Islet precursor cell (in vitro differentiated cells): ENCODE measurements at regions not wholly inside any gene's neighbourhood (a gene's known extent, or its start where the extent isn't known, plus 50 kb on each side); places are given as distances from the start of the nearest gene placed in this dataset.

Source experiments
- DNase-seq: peaks from one replicate; pipeline ENCODE4 v3.0.0-alpha.2; 2018

GRCh38 chr1:14057640-14058039, 357.7 kb downstream of the PRDM2 start:
- DNase-seq = no peak

DNA sequence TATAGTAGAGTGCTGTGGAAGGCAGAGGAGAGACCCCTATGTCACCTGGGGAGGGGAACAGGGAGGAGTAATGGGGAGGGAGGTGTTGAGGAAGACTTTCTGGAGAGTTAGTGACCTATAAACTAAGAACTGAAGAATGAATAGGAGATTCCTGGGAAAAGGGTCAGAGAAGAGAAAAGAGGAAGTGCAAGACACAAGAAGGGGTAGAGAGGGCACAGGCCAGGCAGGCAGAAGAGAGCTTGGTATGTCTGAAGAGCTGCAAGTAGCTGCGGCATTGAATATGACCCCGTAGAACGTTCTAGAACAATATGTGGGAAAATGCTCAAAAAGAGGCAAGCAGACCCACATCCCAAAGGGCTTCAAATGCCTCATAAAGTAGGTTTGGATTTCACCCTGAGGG, 361.2 kb downstream of the PRDM2 start:
- DNase-seq = no peak

- DNase-seq = no peak
Observed at GRCh38 chr1:14061722-14062121, 361.7 kb downstream of the PRDM2 start.

DNA sequence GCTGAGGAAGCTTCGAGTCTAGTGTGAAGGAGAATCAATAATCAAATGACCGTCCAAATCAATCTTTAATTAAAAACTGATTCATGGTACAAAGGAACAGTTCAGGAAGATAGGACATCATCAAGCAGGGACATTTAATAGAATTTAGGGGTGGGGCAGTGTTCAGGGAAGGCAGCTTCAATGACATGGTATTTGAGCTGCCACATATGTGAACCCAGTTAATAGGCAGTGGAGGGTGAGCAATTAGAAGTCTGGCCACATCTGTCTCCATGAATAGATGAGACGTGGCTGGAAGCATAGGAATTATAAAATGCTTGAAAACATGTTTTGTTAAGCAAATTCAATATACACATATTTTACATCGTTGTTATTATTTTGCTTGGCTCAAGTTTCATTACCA, 362.7 kb downstream of the PRDM2 start:
- no peak for DNase-seq

DNA sequence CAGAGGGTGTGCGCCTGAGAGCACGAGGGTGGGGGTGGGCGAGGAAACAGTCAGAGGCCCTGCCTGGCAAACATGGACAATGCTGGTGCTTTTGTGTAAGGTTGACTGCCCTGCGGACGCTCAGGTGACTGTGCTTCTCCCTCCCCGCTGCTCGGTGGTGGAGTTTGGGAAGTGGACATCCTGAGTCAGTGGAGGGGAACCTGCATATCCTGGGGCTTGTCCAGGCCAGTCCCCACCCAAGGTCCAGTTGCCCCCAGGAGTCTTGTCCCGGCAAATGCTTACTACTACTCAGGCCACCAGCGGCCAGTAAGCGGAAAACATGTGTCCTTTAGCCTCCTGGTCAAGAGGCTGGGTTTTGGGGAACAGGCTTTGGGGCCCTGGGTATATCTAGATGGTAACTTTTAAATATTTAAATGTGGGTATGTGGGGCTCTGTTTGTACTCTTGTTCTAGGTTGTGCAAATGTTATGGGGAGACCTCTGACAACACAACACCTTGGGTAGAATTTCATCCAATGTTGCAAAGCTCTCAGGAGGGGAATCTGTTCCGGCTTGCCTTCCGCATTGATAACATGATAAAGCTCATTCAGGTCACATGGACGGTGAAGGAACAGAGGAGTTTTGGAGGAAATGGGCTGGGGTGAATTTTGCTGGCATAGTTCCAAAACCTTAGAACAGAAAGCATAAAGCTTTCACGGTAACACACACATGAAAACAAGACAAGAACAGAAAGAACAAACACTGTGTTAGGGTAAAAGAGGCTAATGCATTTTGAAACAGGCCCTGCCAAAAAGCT, 364.9 kb downstream of the PRDM2 start:
- DNase-seq = no peak

GRCh38 chr1:14065486-14065885, 365.5 kb downstream of the PRDM2 start:
- no peak for DNase-seq

- no peak for DNase-seq
Observed at GRCh38 chr1:14067036-14067435, 367.0 kb downstream of the PRDM2 start.

DNA sequence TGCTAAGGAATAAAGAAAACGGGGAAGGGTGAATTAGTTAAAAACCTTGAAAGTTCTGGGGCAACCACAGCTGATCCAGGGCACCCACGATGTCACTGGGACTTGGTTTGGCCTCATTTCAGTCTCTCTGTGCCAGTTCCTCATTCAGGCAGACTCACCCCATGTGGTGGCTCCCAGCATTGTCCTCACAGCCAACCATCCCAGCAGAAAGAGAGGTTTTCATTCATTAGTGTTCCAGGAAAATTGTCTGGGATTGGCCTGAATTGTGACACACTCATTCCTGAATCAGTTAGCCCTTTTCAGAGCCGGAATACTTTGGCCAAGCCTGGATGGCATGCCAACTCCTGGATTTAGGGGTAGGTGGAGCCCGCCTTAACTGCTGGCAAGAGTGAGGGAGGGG, 367.7 kb downstream of the PRDM2 start:
- DNase-seq = no peak

DNA sequence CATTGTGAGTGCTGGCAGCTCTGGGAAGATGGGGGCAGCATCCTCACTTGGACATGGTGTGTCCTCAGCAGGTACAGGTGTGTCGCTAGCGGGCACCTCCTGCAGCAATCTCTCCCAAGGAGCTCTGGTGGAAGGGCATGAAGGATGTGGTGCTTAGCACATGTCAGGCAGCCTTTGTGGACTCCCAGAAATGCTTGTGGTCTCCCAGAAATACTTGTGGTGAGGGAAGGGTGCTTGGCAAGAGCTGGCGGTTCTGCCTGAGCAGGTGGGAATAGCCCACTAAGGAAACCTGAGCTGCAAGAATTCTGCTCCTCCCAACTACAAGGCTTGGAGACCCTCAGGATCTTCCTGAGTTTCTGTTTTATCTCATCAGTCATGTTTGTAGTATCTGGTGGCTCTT, 371.6 kb downstream of the PRDM2 start:
- no peak for DNase-seq

DNA sequence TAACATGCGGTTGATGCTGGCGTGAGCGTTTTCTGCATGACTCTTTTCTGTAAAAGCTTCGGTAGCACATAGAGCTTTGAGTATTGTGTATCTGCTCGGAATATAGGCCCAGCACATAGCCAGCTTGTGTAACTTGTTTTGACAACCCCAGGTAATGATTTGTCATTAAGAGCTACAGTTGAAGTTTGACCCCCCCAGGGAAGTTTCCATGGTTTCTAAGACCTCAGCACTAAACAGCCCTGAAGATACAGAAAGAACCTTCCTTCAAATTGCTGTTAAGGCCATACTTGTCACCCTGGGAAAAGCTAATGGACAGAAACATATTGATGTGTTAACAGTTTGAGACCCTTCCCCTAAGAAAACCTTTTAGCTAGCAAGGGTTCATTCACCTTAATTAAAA, 380.7 kb downstream of the PRDM2 start:
- no peak for DNase-seq

DNA sequence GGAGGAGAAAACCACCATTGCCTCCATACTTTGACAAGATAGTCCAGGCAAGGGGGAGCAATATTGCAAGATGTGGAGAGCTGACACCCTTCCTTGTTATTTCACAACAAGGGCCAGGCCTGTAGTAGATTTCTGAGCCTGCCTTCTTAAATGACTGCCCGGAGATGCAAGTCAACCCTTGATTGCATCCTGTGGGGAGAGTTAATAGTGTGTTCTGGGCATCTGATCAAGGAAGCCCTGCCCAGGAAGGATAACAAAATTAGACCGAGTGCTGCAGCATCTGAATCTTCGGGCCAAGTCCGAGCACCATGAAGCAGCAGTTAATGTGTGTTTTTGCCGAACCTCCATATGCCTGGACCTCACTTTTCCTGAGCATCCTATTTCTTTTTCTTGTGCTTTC, 382.3 kb downstream of the PRDM2 start:
- DNase-seq = no peak

DNA sequence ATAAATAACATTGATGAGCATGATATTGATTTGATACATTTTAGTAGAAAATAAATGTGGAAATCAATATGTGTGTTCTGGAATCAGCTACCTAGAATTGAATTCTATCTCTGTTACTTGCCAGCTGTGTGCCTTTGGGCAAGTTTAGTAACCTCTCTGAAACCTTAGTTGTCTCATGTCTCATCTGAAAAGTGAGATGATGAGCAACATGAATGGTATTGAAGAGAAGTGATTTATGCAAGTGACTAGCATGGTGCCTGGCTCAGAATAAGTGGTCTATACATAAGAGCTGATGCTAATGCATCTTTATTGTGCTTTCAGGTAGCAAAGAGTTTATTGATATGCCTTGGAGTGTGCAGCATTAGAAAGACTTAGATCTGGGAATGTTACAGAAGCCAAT, 383.3 kb downstream of the PRDM2 start:
- no peak for DNase-seq

- DNase-seq = no peak
Observed at GRCh38 chr1:14083706-14084105, 383.7 kb downstream of the PRDM2 start.

DNA sequence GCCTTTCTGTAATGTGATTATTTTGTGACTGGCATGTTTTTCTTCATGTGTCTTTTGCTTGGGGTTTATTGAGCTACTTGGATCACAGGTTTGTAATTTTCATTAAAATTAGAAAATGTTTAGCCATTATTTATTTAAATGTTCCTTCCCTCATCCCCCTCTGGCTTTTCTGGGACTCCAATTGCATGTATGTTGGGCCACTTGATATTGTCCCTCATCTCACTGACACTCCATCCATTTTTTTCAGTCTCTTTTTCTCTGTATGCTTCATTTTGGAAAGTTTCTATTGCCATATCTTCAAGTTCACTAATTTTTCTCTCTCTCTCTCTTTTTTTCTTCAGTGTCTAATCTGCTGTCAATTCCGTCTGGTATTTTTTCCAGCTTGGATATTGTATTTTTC, 390.1 kb downstream of the PRDM2 start:
- DNase-seq = no peak

DNA sequence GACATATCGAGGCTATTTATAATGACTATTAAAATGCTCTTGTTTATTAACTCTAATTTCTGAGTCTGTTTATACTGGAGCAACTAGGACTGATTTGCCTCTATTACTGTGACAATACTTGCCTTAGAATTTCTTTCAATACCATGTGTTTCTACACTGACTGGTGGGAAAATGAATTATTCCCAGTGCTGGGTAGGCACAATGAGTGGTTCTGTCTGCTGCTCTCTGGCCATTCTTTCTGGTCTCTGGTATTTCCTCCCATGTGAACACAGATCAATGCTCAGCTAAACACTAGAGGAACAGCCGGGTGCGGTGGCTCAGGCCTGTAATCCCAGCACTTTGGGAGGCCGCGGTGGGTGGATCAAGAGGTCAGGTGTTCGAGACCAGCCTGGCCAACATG, 390.5 kb downstream of the PRDM2 start:
- no peak for DNase-seq

DNA sequence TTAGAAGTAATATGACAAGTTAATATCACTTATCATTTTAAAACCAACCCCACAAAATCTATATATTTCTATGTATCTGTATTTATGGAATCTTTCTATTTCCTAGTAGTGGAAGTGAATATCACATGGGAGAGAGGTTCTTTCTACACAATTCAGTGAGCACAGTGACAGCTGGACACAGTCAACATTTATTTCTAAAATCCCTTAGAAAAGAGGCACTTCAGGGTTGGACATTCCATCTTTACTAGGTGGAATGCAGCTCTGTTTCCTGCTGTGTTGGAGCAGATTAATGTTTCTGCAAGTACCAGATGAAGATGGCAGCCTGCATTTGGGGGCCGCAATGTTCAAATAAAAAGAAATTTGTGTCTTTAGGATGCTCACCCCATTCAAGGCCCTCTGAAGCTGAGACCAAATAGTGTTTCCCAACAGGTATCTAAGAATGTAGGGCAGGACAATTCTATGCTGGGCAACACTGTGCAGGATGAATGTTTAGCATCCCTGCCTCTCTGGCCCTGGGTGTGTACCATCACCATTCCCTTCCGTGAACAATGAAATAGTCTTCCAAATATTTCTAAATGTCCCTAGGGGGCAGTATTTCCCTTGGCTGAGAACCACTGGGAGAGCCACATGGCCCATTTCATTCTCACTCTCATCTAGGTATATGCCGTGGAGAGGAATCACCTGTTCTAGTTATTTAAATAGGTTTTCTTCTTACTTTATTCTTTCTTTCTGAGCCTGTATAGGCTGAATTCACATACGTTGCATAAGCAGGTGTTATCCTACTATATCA, 394.8 kb downstream of the PRDM2 start:
- DNase-seq = no peak

DNA sequence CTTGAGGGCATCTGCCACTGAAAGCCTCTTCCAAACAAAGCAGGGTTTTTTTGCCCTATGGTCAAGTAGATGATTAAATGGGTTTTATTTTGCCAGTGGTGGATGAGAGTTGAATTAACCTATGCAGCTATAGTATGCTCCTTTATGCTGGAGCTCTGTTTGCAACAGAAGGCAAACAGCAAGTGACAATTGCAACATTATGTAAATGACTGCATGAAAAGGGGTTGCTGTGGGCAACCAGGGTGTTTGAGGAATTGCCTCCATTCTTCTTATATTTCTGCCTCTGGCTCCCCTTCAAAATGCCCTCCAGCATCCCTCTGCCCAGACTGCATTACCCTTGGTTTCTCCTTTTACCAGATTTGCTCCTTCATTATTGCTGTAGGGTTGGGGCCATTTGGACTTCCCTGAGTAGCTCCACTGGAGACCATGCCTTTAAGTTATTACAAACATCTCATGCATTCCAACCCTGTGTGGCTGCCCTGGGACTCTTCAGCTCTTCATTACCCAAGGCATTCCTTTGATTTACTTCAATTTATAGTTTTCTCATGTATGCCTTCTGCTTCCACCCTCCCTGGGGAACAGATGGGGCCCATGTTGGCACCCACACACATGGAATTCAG, 398.4 kb downstream of the PRDM2 start:
- DNase-seq = no peak

DNA sequence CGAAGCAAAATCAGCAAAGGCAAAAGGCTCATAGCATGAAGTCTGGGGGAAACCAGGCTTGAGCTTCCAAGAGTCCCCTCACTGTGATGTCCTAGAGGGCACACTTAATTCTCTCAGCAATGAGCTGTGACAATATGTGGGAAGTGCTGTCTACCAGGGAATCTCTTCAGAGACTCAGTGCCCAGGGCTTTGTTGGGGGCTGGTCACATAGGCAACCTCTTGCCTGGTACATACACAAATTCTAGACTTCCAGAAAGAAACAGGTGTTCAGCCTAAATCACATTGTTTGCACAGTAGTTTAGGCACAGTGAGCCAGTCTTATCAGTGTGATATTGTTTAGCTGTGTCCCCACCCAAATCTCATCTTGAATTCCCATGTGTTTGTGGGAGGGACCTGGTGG, 400.5 kb downstream of the PRDM2 start:
- DNase-seq = no peak

DNA sequence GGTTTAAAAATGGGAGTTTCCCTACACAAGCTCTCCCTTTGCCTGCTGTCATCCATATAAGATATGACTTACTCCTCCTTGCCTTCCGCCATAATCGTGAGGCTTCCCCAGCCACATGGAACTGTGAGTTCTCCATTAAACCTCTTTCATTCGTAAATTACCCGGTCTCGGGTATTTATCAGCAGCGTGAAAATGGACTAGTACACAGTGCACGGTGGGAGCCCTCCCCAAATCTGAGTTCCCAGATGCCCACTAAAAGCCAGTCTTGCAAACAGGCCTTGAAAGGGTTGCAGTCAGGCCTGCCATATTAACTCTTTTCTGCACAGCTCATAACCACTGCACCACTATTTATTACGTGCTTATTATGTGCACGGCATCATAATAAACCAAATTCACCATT, 400.9 kb downstream of the PRDM2 start:
- no peak for DNase-seq

DNA sequence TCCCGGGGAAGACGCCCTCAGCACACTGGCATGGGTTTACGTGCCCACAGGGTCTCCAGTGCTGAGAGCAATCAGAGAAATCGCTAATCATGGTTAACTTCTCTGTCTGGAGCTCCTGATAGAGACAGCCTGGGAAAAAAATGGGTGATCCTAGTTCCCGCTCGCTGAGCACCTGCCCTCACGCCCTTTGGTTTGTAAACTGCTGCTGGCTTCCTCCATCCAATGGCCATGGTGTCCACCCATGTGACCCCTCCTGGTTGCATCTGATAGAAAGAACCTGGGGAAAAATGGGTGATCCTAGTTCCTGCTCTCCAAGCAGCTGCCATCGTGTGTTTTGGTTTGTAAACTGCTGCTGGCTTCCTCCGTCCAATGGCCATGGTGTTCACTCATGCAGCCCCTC, 402.2 kb downstream of the PRDM2 start:
- no peak for DNase-seq

- DNase-seq = no peak
Observed at GRCh38 chr1:14103878-14104430, 404.0 kb downstream of the PRDM2 start.

DNA sequence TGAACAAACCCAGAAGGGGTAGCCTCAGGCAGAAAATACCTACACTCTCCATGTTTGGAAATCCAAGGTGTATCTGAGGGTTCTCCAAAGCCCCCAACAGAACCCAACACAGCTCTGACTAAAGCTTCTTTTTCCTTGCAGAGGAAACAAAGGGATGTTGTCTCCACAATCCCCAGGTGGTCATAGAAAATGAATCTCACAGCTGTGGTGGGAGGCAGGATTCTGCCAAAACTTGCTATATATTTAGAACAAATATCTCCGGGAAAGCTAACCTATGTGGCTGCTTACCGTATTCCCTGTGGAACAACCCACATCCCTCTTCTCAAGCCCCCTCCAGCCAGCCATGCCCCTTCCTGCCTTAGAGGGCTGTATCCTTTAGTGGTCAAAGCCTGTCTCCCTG, 406.1 kb downstream of the PRDM2 start:
- no peak for DNase-seq

- no peak for DNase-seq
Observed at GRCh38 chr1:14106679-14107313, 406.8 kb downstream of the PRDM2 start.
